RPMI7951 (cell line): ENCODE measurements at regions not wholly inside any gene's neighbourhood (a gene's known extent, or its start where the extent isn't known, plus 50 kb on each side); places are given as distances from the start of the nearest gene placed in this dataset.

Experiments used
- DNase-seq: peaks from one replicate; pipeline ENCODE4 v3.0.0-alpha.2; 2012; ENCODE audit warnings: low read depth

DNA sequence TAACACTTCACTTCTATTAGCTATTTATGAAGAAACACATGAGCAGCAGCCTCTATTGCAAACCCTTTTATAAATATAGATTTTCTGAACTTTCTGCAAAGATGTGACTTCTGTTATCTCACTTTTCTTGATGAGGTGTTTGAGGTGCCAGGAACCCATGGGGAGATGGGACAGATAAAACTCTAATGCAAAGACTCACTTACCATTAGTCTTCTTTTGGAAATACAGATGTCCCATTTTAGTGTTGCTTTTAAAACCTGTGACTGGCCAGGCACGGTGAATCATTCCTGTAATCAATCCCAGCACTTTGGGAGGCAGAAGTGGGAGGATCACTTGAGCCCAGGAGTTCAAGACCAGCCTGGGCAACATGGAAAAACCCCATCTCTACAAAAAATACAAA is 171.3 kb upstream of the GAS1 start:
- no peak for DNase-seq

DNA sequence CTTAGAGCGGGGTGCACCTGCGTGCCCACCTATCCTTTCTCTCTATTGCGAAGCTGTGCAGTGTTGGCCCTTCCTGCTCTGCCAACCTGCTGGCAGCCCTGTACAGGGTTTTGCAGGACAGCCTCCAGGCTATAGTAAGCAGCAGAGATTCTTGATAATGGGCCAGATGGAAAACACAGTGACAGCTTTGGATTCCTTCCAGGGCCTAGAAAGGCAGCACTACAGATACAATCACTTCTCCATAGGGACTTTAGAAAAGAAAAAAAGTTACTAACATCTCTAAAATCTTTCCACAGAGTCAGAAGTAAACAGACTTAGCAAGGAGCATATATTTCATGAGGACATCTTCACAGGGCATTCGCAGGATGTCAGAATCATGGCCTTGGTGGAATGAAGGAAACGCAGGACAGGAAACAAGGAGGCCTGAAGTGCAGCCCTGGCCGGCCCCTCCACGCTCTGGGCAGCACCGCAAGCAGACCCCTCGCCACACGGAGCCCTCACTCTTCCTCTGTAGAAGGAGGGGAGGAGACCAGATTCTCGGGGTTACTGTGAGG is 172.1 kb upstream of the GAS1 start:
- DNase-seq: peak; percentile 65

DNA sequence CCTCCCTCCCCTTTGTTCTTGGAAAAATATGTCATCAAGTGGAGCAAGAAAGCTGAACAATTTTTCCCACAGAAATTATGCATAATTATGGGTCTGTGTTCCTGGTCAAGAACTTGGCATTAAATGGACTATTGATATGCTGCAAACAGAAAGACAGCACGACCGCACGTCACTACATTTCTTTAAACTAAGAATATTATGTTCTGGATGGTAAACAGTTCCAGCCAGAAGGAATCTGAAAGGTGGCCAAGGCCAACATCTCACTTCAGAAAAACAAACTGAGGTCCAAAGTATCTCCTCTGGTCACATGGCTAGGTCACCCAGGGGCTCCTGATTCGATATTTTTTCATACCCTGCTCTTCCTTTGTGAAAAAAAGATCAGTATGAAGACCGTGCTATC is 173.3 kb upstream of the GAS1 start:
- no peak for DNase-seq

DNA sequence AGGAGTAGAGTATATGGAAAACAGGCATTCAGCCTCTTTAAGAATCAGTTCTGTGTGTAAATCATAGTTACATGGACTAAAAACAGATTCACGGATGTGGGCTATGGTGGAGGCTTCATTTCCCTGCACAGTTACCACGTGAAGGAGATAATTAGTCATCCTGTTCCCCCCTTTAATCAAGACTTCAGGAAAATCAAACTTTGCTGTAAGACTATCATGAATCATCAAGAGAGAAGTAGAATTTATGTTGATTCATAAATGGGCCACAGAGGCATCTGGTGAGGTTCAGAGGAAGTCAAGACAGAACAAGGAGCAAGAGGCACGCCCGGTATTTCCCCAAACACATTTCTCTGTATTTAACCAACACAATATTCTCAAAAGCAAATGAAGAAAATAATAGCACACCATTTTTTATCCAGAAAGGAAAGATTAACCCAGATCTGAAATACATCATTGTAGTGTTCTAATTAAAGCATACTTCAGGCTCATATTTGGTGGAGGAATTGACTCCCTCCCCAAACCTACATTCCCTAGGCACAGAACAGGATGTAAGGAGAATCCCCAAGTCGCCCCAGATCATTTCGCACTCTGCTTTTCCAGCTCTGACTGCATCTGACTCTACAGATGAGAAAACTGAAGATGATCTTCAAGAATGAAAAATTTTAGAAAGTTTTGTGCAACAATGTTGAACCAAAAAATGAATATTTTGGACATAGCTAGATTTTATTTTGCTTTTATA is 175.8 kb upstream of the GAS1 start:
- peak; percentile 75 for DNase-seq

DNA sequence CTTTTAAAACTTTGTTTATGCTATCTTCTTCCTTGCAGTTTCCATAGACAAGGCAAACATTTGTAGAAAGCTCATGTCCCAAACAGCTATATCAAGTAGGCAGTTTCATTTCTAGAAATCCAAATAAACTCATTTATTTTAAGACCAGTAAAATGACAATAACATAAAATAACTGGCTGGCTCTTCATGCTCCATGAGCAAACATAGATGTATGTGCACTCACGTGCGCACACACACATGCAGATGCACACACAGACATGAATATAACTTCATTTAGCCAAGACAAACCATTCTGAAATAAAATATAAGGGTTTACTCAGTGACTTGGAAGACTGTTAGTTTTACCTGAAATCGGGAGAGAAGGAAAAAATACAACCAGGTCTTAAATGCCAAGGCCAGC is 176.5 kb upstream of the GAS1 start:
- no peak for DNase-seq

DNA sequence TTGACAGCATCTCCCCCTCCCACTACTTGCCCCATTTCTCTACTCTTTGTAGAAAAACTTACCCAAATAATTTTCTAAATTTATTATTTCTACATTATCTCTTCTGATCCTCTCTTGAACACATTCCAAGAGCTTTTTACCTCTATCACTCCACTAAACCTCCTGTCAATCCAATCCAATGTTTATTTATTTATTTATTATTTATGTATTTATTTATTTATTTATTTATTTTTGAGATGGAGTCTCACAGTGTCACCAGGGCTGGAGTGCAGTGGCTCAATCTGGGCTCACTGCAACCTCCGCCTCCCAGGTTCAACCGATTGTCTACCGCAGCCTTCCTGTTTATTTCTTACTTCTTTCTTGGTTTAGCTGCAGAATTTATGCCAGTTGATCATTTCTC is 178.5 kb upstream of the GAS1 start:
- DNase-seq: no peak

DNA sequence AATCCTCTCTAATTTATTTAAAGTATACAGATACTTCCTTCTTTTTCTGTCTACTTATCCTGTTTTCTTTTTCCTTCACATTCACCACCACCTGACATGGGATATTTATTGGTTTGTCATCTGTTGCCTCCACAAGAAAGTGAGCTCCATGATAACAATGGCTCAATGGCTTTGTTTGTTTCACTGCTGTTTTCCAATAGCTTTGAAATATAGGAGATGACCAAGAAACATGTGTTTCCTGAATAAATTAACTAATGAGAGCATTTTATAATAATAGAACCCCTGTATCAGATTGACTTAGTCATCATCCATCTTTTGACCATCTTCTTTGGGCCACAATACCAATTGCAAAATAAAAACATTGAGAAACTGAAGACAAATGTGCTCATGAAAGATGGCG is 180.2 kb upstream of the GAS1 start:
- DNase-seq: no peak

DNA sequence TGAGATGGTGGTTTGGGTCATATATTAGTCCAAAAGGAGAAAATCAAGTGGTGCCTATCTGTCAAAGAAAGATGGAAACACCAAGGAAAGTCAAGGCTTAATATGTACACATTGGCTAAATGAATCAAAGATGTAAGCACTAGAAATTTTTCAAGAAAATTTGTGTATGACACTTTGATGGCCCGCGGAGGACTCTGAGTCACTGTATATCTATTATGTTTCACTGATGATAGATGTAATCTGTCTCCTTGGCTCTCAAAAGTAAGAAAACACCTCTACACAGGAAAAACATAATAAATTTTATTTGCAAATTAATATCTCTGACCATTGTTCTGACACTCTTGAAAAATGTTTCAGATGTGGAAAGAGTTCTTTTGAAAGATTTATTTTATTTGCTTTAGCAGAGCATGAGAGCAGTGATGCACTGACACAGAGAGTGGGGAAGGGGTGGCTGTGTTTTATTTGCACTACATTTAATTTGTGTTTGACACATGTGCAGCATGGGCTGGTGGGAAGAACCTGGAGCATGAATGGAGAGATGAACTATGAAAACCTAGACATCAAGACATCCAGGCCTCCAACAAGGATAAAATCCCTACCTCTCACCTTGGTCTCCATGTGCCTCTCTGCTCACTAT is 180.8 kb upstream of the GAS1 start:
- DNase-seq: no peak

DNA sequence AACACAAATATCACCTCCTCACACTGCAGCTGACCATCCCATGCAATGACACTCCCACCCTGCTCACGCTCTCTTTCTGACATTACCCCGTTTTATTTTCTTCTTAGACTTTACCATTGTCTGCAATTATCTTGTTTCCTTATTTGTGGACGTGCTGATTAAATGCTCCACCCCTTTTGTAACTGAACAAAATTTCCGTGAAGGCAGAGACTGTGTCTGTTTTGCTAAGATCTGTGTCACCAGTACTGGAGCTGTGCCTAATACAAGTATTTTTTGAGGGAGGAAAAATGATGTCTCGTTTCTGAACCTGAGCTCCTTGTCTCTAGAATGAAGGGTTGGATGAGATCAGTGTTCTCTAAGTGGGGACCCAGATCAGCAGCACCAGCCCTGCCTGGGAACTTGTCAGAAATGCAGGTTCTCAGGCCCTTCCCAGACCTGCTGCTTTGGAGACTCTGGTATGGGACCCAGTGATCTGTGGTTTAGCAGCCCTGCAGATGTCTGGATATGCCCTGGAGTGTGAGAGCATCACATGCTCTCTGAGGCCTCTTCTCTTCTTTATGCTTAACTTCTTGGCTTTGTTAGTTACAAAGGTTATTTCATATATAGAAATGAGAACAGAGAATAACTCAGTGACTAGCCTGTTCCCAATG is 181.7 kb upstream of the GAS1 start:
- DNase-seq: no peak

DNA sequence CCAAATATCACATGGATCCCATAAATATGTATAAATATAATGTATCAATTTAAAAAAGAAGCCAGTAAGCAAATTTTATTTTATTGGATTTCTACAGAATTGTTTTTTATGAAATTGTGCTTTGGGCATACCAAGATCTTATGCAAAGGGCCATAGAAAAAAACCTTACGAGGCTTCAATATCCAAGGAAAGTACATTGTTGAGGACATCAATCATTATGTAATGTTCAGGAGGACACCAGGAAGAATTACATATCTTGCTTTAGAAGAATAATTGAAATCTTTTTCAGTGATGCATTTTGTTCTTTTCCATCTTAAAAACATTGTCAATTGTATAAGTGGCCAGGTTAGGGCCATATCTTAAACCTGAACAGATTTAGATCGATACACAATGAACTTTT is 187.8 kb upstream of the GAS1 start:
- no peak for DNase-seq

DNA sequence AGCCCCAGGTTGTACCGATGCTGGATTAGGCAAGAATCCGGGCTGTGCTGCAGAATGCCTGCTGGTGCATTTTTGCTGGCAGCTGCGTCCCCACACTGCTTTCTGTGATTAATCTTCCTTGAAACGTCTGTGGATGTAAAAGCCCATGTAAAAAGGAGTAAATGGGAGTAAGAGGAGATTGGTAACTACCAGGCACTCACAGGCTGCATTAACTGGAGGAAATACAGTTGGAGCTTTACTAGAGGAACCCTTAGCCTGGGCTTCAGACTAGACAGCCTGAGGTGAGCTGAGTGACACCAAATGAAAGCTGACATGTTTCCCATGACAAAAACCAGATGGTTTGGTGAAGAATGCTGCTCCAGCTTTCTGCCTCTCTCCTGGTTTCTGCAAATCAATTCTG is 190.4 kb upstream of the GAS1 start:
- no peak for DNase-seq

DNA sequence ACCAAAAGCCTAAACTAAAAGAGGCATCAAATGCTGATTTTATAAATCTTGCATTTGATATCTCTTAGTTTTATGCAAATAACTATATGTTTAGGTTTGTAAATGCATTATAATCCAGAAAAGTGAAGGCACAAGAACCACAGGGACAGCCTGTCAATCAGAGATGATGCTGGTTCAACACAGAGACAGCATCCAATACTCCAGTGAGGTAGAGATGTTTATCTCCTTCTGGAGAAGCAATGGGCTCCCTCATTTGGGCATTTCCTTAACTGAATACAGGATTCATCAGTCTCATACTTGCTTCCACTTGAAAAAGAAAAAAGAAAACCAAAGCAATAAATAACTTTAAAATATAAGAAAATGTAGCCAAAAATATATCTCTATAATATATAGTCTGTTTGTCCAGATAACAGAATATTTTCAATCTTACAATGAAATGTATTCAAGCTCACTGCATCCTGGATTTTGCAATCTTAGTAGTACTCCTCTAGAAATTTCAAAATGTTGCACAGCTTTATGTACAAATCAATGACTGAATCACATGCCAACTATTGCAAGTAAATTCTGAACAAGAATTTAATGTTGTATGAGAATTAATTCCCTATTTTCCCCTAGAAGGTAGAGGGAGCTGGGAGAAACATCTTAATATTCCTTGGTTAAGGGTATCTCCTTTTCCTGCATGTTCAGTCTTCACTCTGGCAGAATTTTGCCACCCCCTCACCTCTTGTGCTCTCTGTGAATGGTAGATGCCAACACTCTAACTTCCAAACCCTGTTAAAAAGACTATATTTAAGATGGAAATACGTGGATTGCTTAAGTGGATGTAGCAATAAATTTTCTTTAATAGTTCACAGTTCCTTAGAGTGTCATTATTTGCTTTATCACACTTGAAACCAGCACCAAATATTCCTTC is 191.1 kb upstream of the GAS1 start:
- no peak for DNase-seq

DNA sequence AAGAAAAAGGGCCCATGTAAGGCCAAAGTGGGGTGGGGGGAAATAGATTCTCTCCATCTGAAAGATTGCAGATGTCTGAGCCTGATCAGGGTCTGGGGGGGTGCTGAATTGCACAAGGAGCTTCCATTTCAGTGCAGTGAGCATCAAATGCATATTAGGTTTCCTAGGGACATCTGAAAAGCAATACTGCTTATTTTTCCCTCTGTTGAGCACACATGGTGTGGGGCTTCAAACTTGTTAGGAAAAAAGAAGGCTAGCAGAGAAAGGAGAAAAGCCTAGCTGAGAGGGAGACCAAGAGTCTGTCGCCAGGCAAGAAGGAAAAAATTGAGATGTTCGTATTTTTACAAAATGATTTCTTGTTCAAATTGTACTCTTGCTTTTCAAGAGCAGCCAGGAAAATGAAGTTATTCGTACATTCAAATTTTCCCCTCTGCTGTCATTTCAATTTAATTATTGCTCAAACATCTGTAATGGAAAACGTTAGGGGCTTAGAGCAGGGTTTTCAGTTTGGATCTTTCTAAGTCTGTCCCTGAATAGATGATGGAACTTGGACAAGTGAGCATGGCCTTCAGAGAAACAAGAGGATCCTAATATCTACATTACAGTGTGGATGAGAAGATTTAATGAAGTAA is 191.9 kb upstream of the GAS1 start:
- DNase-seq: no peak

DNA sequence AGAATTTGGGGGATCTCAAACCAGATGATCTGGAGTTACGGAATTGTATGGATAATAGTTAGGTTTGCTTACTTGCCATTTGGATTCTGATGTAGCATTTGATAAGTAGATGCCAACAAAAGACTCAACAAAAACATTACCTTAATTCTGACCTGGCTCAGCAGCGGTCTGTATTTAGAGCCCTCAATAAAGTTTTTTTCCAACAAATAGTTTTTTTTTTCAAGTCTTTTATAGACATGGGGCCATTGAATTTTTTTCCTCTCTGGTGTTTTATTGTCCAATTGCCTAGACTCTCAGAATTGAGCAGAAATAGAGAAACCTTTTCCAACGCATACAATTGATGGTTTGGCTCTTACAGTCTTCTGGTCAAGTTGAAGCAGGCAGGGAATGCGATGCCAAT is 192.8 kb upstream of the GAS1 start:
- DNase-seq: no peak

DNA sequence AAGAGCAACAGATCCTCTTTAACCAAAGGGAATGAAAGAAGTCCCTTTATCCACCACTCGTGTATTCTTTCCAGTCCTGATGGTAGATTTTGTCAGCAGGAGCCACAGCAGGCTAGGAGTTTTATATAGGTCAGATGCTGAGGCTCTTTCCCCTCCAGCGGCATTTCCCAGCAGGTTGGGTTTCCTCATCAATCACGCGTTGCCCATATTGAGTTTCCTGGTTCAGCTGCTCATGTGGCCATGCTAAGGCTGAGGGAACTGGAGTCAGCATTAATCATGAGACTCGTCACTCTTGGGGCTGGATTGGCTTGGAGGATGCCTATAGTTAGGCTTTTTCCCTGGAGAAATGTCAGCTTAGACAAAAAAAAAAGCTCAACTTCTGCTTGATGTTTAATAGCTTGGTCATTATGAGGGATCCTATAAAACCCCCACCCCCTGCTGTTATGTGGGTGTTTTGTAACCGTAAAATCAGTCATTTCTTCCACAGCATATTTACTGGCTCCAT is 193.4 kb upstream of the GAS1 start:
- DNase-seq: no peak

DNA sequence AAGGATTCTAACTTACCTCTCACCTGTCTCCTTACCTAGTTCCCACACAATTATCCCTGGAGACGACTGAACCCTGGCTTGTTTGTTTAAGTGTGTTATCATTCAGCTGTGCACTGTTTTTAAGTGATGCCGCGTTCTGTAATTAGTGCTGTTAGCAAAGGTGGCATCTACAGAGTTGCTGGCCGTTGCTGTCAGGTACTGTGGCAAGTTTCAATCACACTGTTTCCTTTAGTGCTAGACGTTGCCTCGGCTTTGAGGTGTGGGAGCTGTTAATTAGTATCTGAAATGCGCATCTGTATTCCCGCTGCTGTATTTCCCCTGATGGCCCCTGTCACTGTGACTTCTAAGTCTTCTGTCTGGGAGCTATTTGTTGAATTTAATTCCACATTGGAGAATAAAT is 193.8 kb upstream of the GAS1 start:
- no peak for DNase-seq

DNA sequence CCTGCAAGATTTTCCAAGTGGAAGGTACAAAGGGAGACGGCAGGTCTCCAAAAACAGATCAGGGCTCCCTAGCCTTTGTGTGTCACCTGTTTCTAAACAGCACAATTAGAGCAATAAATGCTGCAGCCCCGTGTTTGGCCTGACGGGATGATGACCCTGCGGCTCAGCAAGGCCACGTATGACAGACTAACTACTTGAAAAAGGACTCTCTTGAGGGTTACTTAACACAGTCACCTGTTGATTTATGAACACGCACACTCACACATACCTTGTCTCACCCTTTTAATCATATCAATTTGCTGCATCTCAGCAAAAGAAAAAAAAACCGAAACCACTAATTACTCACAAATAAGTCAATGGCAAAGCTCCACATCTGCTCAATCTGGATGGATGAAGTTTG is 199.6 kb upstream of the GAS1 start:
- no peak for DNase-seq

DNA sequence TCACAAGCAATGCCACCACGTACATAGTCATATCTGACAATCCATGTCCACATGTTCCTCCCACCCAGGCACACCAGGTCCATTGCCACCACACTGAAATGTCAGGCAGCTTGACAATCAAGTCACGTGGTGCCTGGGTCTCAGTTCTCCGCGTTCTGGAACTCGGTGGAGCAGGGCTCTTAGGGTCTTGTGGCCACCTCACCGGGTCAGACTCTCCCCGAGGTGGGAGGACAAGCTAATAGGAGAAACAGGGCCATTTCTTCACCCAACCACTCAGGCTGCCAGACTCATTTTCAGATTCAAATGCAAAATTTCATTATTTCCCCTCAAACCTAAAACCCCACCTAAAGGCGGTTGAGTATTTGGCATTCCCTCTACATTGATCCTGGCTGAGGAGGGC is 200.5 kb upstream of the GAS1 start:
- DNase-seq: no peak

DNA sequence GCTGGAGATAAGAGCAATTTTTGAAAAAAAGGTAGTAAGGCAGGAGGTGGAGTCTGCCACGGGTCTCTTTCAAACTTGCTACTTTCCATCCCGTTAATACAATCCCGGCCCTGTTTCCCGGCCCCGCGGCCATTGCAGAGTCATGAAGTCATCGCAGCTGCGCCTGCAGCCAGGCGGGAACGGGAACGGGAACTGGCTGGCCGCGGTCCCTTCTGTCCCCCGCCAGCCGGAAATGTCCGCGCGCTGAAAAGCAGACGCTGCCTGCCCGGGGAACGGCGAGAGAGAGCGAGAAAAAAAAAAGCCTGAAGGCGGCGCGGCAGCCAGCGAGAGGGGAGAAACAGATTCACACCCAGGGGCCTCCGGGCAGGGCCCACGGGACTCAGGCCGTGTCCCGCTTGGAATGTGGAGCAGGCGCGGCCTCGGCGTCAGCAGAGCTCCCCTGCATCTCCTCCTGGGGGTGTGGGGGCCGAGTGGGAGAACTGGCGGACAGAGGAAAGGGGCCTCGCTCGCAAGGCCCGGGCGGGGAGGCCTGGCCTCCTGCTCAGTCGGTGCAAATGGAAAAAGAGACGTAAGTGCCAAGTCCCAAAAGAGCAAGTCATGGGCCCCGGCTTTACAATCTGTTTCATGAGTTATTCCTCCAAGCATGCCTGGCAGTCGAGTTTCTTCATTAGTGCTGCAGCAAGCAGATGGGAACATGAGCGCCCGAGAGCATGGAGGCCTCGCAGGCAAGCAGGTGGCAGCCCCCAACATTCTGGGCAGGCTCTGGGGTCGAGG is 201.2 kb upstream of the GAS1 start:
- DNase-seq: peak; percentile 59

DNA sequence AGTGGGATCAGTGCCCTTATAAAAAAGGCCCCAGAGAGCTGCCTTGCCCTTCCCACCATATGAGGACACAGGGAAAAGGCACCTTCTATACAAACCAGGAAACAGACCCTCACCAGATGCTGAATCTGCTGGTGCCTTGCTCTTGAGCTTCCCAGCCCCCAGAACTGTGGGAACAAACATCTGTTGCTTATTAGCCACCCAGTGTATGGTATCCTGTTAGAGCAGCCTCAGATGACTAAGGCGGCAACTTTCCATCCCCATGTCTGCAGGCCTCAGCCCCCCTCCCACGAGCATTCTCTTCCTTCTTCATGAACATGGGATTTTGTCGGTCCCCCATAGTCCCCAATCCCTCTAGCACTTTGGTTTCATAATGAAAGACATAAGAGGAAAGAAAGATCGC is 202.5 kb upstream of the GAS1 start:
- DNase-seq: peak; percentile 61

DNA sequence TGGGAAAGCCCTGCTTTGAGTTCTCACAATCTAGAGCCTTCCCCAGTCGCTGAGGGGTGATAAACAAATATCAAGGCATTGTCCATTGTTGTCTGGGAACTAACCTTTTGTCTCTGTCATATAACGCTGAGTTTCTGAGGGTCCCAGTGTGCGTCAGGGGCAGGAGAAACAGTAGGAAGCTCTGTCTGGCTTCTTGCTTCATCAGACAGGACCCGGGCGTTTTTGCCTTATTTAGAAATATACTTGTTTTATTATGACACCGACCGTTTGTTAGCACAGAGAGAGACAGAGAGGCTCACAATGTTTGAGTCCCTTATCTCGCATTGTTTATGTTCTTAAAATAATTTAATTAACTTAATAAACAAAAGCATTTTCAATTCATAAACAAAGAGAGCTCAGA is 204.9 kb upstream of the GAS1 start:
- peak; percentile 3 for DNase-seq
